ENCODE measurements at regions not wholly inside any gene's neighbourhood (a gene's known extent, or its start where the extent isn't known, plus 50 kb on each side); places are given as distances from the start of the nearest gene placed in this dataset.

DNA sequence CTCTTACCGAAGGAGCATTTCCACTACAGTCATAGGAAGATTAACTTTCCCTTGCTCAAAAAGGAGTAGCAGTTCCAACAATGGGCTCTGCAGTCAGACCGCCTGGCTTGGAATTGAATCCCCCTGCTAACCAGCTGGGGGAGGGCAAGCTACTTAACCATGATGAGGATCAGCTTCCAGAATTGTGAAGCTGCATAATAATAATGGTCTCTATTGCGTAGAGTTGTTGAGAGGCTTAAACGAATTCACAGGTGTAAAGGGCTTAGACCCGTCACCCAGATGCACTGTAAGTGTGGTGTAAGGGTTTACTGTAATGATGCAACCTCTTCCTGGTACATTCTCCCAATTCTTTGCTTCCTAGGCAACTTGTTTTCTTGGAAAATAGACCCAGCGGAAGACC lies 185.2 kb upstream of the RGMA start:
- no peak for DNase-seq (ENCODE audit: low read depth)

DNA sequence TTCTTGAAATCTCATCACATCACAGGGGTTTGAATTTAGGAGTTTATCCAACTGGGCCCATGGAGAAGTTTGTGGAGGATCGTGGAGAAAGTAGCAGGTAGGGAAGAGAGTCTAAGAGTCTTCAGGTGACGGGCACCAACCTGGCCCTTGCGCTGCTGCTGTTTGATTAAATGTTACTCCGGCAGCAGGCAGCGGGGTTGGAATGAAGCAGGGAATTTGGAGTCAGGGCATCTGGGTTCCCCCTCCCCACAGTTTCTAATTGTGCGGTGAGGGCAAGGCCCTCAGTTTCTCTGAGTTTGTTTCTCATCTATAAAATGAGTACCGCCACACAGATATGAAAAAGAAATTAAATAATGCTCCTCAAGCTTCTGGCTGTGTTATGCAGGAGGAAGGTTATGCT lies 182.9 kb upstream of the RGMA start:
- DNase-seq (ENCODE audit: low read depth): no peak

DNA sequence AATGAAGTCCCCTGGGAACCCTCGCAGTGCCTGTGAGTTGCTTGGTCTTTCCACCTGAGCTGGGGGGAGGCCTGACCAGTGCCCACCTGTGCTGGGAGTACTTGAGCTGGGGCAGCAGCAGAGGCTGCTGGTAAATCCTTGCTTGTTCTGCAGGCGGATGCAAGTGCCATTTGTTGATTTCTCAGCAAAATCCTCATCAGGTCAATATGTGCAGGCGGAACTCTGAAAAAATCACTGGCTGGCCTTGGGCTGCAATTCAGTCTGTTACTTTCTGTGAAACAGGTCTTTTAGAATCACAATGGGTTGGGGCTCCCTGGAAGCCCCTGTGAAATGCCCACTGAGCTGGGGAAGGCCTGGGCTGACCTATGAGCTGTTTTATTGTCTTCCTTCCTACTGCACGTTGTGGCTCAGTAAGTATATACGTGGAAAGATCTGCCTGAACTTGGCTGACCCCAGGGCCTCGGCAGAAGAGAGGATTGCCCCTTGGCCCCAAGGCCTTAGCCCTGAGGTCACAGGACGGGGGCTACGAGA lies 182.0 kb upstream of the RGMA start:
- no peak for DNase-seq (ENCODE audit: low read depth)

DNA sequence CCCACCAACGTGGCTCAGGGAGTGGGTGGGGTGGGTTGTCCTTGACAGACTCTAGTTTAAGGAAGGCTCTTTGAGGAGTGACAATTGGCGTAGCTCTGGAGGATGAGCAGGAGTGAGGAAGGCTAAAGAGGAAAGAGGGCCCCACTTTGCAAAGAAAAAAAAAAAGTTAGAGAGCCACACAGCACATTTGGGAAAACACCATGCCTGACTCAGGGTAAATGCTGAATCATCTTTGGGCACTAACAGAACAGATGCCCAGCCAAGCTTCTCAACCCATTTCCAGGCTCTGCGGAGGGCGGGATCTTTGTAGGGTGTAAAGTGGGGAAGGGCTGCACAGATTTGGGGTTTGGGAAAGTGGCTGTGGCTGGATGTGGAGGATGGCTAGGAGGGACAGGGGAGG lies 179.1 kb upstream of the RGMA start:
- DNase-seq (ENCODE audit: low read depth): no peak

DNA sequence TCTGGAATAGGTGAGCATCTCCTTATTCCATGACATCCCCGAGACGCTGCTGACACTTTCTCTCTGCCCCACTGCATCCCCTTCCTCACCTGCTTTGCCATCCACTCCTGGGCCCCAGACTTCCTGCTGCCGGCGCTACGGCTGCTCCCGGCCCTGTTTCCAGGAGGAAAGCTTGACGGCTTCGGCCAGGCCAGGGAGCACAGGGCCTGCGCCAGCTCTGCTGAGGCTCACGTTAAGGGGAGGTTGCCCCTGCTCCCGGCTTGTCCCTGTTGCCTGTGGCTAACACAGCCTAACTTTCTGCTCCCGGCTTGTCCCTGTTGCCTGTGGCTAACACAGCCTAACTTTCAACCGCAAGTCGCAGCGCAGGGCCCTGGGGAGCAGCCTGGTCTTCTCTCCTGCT lies 177.3 kb upstream of the RGMA start:
- DNase-seq (ENCODE audit: low read depth): no peak

DNA sequence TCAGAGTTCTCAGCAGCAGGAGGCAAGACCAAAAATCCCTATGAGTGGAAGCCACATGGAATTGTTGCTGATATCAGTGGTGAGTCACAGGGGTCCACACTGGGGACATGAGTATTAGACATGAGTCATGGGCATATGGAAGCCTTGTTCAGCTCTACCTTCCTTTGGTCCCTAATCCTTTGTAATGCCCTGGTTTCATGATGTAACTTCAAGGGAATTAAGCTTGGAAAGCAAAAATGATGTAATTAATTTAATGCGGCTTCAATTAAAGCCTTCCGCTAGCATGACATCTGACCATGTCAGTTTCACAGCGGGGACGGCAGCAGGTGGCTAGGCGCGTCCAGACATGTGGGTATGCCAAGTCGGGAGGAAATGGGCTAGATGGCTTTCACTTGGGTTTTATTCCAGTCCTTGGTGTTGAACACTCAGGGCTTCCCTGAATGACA lies 176.1 kb upstream of the RGMA start:
- no peak for DNase-seq (ENCODE audit: low read depth)

DNA sequence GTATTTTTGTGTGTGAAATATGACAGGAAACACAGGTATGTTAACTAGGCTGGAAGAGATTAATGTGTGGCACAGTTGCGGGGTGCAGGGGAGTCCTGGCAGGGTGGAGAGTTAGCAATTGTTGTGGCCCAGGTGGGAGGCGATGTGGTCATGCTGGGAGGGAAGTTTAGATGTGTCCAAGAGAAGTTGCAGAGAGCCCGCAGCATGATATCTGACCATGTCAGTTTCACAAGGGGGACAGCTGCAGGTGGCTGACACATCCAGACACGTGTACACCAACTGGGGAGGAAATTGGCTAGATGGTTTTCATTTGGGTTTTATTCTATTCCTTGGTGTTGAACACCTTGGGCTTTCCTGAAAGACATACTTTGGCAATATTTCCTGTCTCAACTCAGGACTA lies 172.8 kb upstream of the RGMA start:
- DNase-seq (ENCODE audit: low read depth): no peak

DNA sequence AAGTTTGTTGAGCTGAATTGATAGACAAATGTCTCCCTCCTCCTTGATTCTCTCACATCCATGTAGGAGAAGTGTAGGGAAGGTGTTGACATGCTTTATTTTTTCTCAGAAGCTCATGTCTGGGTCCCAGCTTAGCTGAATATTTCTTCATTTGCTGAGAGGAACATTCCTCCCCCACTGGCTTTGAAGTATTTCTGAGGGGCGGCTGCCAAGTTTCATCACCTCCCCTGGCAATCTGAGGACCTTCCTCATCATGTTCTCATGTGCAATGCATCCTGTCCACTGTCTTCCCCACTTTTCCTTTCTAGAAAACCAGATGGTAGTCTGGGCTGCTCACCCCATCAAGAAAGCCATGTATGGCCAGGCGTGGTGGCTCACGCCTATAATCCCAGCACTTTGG lies 168.9 kb upstream of the RGMA start:
- DNase-seq (ENCODE audit: low read depth): no peak

DNA sequence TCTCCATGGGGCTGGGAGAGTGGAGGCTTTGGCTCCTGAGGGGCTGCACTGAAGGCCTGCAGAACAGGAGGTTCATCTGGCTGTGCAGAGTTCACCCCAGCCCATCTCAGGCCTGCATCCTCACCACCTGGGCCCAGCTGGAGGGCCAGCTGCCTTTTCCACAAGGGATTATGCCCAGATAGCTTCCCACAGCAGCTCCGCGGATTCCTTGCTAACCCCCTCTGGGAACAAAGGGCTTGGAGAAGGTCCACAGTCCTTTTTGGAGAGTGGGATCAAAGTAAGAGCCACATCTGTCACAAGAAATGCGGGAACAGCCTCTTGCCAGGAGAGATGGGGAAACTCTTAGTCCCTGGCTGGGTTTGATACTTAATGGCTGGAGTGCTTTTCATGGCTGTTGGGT lies 164.7 kb upstream of the RGMA start:
- DNase-seq (ENCODE audit: low read depth): no peak

DNA sequence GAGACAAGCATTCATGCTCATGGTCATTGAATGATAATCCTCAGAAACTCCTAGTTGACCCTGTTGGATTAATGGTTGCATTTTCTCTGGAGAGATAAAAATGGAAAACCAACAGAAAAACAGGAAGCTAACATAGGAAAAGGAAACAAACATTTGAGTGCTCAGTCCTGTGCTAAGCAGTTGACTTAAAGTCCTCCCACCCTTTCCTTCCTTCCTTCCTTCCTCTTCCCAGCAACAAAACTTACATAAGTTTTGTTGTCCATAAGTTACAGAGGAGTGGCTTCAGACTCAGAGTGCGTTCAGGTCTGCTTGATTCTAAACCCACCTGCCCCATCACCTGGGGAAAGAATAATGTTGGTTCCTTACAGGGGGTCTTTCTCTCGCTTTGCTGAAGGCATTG lies 163.8 kb upstream of the RGMA start:
- no peak for DNase-seq (ENCODE audit: low read depth)

DNA sequence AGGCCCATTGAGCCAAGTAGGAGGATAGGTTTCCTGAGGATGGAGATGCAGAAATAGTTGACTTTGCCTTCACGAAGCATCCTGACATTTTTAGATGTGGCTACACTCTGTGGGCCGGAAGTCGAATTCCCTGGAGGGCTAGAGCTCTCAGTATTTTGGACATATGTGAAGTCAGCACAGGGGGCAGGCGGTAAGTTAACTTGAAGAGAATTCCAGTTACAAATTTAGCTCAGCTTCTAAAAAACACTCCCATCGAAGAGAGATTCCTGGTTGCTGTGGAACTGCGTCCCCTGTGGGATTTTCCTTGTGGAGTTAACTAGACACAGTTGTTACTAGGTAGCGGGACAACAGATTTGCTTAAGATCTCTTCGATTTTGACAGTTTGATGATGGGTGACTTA lies 161.9 kb upstream of the RGMA start:
- DNase-seq (ENCODE audit: low read depth): no peak

DNA sequence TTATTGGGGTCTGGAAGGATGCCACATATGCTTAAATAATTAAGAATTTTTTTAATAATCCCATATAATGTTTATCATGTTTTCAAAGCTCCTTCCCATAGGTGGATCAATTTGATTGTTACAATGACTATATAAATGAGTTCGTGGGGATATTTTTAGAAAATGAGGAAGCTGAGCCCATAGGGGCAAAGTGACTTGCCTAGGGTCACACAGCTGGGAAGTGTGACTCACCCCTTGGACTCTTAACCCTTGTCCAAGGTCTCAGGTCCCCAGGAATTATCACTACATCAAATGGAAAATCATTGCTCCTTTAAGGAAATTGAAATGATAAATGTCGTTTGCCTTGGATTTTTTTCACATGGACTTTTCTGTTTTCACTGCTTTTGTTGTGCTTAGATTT lies 161.2 kb upstream of the RGMA start:
- no peak for DNase-seq (ENCODE audit: low read depth)

DNA sequence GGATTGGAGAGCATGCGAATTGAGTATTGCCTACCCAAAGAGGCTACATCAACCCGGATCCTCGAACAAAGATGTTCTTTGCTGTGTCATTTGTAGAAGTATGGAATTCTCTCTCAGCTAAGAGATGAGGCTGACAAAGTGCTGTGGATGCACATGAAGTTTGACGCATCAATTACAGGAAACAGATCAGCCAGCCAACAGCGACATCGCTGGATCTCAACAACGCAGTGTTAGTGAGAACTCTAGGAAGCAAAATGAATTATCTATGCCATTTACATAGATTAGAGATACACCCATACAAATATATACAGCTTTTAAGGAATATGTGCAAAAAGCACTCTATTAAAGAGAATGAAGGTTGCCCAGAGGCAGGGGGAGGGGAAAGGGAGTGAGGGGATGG lies 160.6 kb upstream of the RGMA start:
- DNase-seq (ENCODE audit: low read depth): no peak

DNA sequence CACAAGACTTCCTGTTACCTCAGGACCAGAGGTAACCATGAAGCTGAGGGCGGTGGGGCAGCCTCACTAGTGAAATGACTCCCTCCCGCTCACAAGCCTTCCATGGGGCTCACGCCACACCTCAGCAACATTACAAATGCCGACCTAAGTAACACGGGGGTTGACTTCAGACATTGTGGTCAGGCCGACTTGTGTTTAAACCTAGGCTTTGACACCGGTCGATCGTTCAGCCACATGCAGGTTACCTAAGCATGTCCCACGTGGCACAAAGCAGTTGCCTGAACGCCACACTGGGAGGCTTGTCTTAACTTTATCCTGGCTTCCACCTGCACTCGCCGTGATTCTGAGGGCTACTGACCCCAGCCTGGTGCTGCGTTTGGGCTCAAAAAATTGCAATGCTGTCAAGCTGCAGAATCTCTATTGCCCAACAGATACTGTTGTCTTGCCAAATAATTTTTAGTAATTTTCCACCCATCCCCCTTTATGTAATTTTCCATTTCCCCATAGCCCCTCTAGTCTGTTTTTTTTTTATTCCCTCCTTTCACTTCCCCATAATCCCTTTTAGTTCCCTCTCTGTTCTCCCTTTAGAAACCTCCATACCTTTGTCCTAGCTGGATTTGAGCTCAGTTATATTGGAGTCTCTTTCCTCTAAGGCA lies 158.6 kb upstream of the RGMA start:
- no peak for DNase-seq (ENCODE audit: low read depth)

DNA sequence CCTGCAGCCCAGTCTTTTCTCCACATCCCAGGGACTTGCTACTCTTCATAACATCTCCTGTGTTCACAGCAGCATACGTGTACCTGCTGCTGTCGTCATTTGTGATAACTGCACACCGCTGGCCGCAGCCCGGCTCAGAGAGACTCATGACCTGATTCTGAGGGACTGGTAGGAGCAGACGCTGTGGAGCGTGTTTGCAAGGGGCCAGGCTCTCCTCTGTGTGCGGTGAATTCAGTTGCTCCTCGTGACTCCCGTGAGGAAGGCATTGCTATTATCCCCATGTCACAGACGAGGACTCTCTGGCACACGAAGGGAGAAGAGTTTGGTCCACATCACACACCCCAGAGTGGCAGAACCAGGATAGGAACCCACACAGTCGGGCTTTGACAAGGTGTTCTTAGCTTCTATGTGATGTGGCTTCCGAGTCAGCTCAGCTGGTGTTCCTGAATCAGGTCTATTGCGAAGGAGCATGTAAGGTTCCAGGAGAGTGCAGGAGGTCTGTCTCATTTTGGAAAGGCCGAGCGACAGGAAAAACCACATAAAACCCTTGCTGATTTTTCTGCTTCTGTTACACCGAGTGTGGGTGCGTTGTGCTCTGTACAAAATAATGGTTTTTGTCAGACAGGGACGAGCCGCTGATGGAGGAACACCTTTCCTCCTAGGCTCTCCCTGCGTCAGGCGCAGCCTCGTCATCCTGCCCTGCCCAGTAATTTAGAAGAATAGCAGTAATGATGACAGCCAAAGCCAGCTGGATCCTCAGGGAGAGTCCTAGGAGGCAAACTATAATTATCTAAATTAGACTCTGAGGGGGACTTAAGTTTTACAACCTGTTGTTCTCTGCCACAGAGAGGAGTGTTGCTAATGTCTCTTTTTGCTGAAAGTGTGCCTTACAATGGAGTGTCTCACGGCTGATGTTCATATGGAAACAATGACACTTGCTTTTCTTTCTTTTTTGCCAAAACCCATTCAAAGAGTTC lies 157.5 kb upstream of the RGMA start:
- DNase-seq (ENCODE audit: low read depth): no peak

DNA sequence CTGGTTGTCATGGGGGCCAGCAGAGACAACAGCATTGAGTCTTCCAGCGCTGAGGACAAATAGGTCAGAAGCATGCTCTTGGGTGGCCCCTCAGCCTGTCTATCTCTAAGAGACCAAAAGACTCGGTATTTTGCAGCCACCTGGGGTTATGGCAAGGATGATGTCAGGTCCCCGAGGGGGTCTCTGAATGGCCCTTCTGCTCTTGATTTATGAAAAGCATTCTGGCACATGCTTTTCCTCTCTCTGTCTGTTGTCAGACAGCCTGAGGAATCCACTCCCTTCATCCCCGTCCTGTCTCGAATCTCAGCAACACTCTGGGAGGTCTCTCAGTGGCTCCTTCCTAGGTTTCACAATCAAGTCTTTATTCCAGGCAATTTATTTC lies 156.6 kb upstream of the RGMA start:
- no peak for DNase-seq (ENCODE audit: low read depth)

DNA sequence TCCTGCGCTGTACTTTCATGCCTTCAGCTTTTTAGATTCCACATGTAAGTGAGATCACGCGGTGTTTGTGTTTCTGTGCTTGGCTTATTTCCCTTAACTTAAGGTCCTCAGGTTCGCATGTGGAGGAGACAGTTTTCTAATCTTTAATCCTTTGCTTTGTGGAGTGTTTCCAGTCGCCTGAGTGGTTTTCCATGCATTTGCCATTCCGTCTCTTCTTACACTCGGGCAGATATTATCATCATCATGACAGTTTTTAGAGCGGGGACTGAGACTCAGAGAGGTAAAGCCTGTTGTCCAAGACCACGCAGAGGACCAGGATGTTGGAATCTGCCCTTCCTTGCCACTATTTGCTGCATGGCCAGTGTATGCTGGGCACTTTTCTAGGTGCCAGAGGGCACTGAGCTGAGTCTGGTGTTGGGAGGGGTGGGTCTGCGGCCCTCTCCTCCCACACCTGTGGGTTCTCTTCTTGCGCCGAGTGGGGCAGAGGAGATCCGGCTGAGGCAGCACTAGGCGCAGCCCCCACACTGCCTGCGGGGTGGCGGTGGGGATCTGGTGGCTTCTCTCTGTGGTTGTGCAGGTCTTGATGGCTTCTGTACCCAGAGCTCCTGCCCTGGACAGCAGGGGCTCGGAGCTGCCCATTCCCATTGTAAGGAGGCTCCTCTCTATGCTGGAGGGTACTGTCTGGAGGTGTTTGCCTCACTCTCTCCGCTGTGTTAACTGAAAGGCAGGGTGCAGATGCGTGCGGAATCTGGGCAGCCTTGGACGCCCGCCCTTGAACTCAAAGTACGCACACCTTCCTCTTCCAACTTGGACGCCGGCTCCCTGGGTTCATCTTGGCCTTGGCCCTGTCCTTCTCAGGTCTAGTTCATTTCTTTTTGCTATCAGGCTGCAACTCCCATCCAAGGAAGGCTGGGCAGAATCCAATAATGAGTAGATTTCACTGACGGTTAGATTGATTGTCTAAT lies 156.0 kb upstream of the RGMA start:
- DNase-seq (ENCODE audit: low read depth): no peak

DNA sequence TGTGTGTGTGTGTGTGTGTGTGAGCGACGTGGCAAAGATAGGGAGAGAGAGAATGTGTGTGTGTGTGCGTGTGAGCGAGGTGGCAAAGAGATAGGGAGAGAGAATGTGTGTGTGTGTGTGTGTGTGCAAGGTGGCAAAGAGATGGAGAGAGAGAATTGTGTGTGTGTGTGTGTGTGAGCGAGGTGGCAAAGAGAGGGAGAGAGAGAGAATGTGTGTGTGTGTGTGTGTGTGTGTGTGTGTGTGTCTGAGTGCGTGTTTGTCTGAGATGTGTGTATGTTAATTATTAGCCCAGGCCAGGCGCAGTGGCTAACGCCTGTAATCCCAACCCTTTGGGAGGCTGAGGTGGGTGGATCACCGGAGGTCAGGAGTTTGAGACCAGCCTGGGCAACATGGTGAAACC lies 154.6 kb upstream of the RGMA start:
- DNase-seq (ENCODE audit: low read depth): no peak

DNA sequence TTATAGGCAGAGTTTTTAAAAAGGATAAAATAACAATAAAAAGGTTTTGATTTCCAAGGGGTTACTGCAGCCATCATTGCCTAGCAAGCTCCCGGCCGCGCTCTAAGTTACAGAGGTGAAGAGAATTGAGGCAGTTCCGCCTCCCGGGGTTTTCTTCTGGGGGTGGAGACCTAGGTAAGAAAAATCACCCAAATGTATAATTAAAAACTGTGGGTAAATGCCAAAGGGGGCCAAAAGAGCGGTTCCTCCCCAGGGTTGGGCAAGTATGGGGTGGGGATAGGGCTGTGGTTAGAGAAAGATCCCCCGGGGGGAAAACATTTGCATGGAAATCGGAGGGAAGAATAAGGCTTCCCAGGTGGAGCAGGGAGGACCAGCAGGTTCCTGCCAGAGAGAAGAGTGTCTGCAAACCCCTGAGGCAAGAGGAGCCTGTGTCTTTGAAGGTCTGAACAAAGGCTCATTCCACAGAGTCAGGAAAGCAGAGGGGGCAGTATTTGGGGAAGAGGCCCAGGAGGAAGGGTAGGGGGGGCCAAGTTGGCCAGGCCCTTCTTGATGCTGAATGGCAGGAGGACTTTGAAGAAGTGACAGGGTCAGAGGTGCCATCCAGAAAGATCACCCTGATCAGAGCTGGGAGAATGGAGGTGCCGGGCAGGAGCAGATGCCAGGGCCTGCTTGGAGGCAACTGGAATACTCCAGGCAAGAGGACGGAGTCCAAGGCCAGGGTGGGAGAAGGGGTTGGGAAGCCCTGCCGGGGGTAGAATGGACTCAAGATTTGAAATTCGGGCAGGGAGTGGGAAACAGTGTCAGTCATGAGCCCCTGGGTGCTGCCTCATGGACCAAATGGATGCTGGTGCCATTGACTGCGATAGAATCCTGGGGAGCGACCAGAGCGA lies 152.9 kb upstream of the RGMA start:
- no peak for DNase-seq (ENCODE audit: low read depth)

DNA sequence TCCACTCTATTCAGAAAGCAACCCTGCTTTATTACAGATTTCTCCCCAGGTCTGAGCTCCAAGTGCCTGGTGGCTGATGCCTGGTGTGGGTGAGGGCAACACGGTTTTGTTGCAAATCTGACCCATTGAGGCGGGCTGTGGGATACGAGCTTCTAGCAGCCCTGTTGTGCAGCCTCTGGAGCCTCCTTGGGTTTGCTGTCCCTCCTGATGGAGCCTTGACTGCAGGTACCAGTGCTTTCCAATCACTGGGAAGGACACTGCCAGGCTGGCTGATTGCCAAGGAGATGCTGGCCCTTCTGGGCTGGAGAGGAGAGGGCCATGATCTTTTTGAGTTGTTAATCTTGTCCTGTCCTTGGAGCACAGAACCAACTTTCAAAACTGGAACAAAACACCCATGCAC lies 151.0 kb upstream of the RGMA start:
- DNase-seq (ENCODE audit: low read depth): no peak

DNA sequence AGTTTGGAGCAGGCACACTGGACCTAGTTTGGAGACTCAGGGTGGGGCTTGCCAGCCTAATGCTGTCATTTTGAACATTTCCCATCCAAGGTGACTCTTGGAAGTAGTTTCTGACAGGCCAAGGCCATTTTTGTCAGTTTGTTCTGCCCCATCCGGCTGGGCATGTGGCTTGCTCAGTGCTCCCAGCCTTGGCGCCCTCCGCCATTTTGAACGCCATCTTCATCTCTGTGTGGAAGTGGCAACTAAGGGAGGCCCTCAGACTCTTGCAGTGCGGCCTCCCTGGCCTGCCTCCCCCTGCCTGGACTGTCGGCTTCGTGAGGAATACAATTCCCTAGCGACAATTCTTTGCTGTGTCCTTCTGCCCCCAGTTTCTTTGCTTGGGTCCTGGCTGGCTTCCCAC lies 150.6 kb upstream of the RGMA start:
- DNase-seq (ENCODE audit: low read depth): no peak
